ENCODE measurements at regions not wholly inside any gene's neighbourhood (a gene's known extent, or its start where the extent isn't known, plus 50 kb on each side); places are given as distances from the start of the nearest gene placed in this dataset.

DNA sequence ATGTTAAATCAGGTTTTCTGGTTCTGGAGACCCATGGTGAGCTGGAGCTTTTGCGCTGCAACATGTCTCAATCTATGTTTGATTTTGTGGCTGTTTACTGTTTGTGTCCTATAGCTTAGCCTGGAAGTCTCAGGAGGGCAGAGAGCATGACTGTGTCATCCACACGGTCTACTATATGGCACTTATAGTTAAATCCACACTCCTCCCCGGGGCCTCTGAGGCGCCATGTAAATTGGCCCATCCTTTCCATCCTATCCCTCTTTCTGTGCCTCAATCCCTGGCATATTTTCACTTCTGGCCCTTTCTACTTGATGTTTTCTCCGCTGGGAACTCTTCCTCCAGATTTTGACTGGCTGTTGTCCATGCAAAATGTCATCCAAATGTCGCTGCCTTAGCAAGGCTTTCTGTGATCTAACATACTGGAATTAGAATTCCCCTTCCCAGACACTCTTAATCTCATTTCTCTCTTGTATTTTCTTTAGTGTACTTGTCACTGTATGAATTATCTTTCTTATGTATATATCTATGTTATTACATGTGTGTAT, 560.8 kb upstream of the RGMA start:
- no peak overlapping the region for H3K18ac ChIP-seq (ENCODE audit: extremely low read depth, low read length)
- no peak overlapping the region for H3K27ac ChIP-seq (ENCODE audit: low read depth, low read length)
- no peak overlapping the region for H2BK12ac ChIP-seq (ENCODE audit: low read depth, low read length)
- H3K9ac ChIP-seq (replicated peaks in 1 of 4; ENCODE audit: extremely low read depth in 1 of 4, low read depth in 3 of 4, low read length in 3 of 4) = no peak overlapping the region
- no peaks in the 10 kb centered on the region; the same call in 1 of the 2 replicates for H3K23me2 ChIP-seq (ENCODE audit: low read depth, low read length)
- TF ChIP-seq JUN (IDR thresholded peaks at IDR 0.05; ENCODE audit: low read depth, low read length) (no peak), KDM4A (IDR thresholded peaks at IDR 0.05; ENCODE audit: low read depth, low read length, severe bottlenecking) (no peak), CREB1 (IDR thresholded peaks at IDR 0.05) (no peak), SRF (IDR thresholded peaks at IDR 0.05; ENCODE audit: low read depth, low read length) (no peak), TAF1 (IDR thresholded peaks at IDR 0.05; ENCODE audit: low read depth, low read length) (no peak)
- TF ChIP-seq, protein P1, sequence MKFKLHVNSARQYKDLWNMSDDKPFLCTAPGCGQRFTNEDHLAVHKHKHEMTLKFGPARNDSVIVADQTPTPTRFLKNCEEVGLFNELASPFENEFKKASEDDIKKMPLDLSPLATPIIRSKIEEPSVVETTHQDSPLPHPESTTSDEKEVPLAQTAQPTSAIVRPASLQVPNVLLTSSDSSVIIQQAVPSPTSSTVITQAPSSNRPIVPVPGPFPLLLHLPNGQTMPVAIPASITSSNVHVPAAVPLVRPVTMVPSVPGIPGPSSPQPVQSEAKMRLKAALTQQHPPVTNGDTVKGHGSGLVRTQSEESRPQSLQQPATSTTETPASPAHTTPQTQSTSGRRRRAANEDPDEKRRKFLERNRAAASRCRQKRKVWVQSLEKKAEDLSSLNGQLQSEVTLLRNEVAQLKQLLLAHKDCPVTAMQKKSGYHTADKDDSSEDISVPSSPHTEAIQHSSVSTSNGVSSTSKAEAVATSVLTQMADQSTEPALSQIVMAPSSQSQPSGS (IDR thresholded peaks at IDR 0.05; ENCODE audit: low read length) = no peak
- no peak overlapping the region for H2AFZ ChIP-seq (ENCODE audit: low read length)
- no peak overlapping the region for H3K14ac ChIP-seq (ENCODE audit: insufficient read length)
- H3K4me3 ChIP-seq (ENCODE audit: extremely low read depth in 1 of 4, insufficient read depth in 2 of 4, low read depth in 3 of 4, low read length in 4 of 4) = no peak overlapping the region
- no peak overlapping the region for H4K5ac ChIP-seq (ENCODE audit: insufficient read length, low read depth, low read length)
- H2AK5ac ChIP-seq (ENCODE audit: low read depth, low read length) = no peak overlapping the region
- no peak overlapping the region for H2BK15ac ChIP-seq (ENCODE audit: low read length)
- FAIRE-seq (no peak), DNase-seq (ENCODE audit: low read depth in 1 of 2, low spot score in 2 of 2) (no peak)
- no peak overlapping the region for H4K8ac ChIP-seq (ENCODE audit: extremely low read depth, insufficient read depth, low read length)
- no peaks in the 10 kb centered on the region for H3K9me3 ChIP-seq (ENCODE audit: insufficient read depth in 2 of 2, low read depth in 1 of 2, low read length in 1 of 2)
- no peaks in the 10 kb centered on the region for H3K27me3 ChIP-seq (replicated peaks in 1 of 4; ENCODE audit: control insufficient read depth in 3 of 4, extremely low read depth in 1 of 4, insufficient read depth in 3 of 4, low read length in 3 of 4)
- H3K56ac ChIP-seq (replicated peaks; ENCODE audit: insufficient read length, low read depth, low read length) = no peak overlapping the region
- no peak overlapping the region for H3K23ac ChIP-seq (ENCODE audit: insufficient read length)
- CTCF ChIA-PET (ENCODE audit: partially characterized antibody) = no interaction called here
- no peaks in the 10 kb centered on the region for H3K4me1 ChIP-seq (replicated peaks in 1 of 4; ENCODE audit: control insufficient read depth in 3 of 4, insufficient read depth in 4 of 4, low read length in 3 of 4)
- H2BK120ac ChIP-seq (replicated peaks; ENCODE audit: low read depth, low read length) = no peak overlapping the region
- H2BK20ac ChIP-seq (ENCODE audit: low read length) = no peak overlapping the region
- no peak overlapping the region for H3K4me2 ChIP-seq (ENCODE audit: insufficient read depth in 1 of 2, low read depth in 2 of 2, low read length in 2 of 2)
- H2BK5ac ChIP-seq (ENCODE audit: low read depth, low read length) = no peak overlapping the region
- POLR2A ChIA-PET (ENCODE audit: partially characterized antibody) = no interaction called here
- no peaks in the 10 kb centered on the region for H3K79me2 ChIP-seq (ENCODE audit: control insufficient read depth in 1 of 2, insufficient read depth in 2 of 2, low read length in 2 of 2)
- no peaks in the 10 kb centered on the region for H4K20me1 ChIP-seq (replicated peaks in 1 of 2; ENCODE audit: control insufficient read depth in 1 of 2, insufficient read depth in 2 of 2, low read length in 2 of 2)
- 88% methylated on average over 6 of the region's 6 CpGs; no CpG with 5 or more reads in 1 of the 2 experiments for WGBS, 2 experiments (ENCODE audit: extremely low coverage in 1 of 2, insufficient coverage in 1 of 2, insufficient read length in 1 of 2, insufficient replicate concordance in 2 of 2, low coverage in 1 of 2, low lambda C conversion rate in 2 of 2, missing lambda C conversion rate in 1 of 2)
- H3K4ac ChIP-seq (replicated peaks; ENCODE audit: insufficient read length, low read depth, low read length) = no peak overlapping the region
- no peaks in the 10 kb centered on the region for H3K79me1 ChIP-seq (ENCODE audit: low read depth, low read length)
- no peak overlapping the region for H4K91ac ChIP-seq (replicated peaks; ENCODE audit: insufficient read length, low read length)
- no peaks in the 10 kb centered on the region for H3K36me3 ChIP-seq (ENCODE audit: control insufficient read depth in 2 of 4, insufficient read depth in 4 of 4, low read length in 3 of 4)

All from H1 (cell line).